GM12874 (cell line): ENCODE measurements at regions not wholly inside any gene's neighbourhood (a gene's known extent, or its start where the extent isn't known, plus 50 kb on each side); places are given as distances from the start of the nearest gene placed in this dataset.
A peak's percentile ranks its signal among the peaks of the same experiment; 100 is the strongest.

Experiments
- TF ChIP-seq, protein P1 (sequence below): IDR thresholded peaks from 2 replicates; pipeline ENCODE4 v1.5.1; 2011; ENCODE audit warnings: low read depth, mild to moderate bottlenecking, control low read depth, low read length, moderate library complexity; ENCODE audit not compliant: insufficient read depth

- TF ChIP-seq, protein P1, sequence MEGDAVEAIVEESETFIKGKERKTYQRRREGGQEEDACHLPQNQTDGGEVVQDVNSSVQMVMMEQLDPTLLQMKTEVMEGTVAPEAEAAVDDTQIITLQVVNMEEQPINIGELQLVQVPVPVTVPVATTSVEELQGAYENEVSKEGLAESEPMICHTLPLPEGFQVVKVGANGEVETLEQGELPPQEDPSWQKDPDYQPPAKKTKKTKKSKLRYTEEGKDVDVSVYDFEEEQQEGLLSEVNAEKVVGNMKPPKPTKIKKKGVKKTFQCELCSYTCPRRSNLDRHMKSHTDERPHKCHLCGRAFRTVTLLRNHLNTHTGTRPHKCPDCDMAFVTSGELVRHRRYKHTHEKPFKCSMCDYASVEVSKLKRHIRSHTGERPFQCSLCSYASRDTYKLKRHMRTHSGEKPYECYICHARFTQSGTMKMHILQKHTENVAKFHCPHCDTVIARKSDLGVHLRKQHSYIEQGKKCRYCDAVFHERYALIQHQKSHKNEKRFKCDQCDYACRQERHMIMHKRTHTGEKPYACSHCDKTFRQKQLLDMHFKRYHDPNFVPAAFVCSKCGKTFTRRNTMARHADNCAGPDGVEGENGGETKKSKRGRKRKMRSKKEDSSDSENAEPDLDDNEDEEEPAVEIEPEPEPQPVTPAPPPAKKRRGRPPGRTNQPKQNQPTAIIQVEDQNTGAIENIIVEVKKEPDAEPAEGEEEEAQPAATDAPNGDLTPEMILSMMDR, result no peak
These were observed 52.0 kb upstream of the RYK start for GRCh38 chr3:134302674-134303073.

GRCh38 chr3:134300520-134300919, 49.9 kb upstream of the RYK start:
- TF ChIP-seq, protein P1, result peak; percentile 17; the same call in 1 of the 2 replicates
